ENCODE measurements at regions not wholly inside any gene's neighbourhood (a gene's known extent, or its start where the extent isn't known, plus 50 kb on each side); places are given as distances from the start of the nearest gene placed in this dataset.

GRCh38 chr1:25068316-25068715 lies 138.2 kb upstream of the RUNX3 start:
- no peak for ATAC-seq
- TF ChIP-seq ZC3H10 (CRISPR knock-in tag; IDR thresholded peaks at IDR 0.05) (no peak), ZFP30 (CRISPR knock-in tag; IDR thresholded peaks at IDR 0.05) (no peak), ZFP3 (CRISPR knock-in tag; IDR thresholded peaks at IDR 0.05) (no peak), CSDC2 (CRISPR knock-in tag; IDR thresholded peaks at IDR 0.05) (no peak), ZNF565 (CRISPR knock-in tag; conservative IDR thresholded peaks at IDR 0.05; ENCODE audit: low read depth) (no peak), TSHZ2 (CRISPR knock-in tag; IDR thresholded peaks at IDR 0.05) (no peak), PATZ1 (CRISPR knock-in tag; IDR thresholded peaks at IDR 0.05; ENCODE audit: borderline replicate concordance) (no peak), SNAI2 (CRISPR knock-in tag; IDR thresholded peaks at IDR 0.05) (no peak), PPARA (CRISPR knock-in tag; IDR thresholded peaks at IDR 0.05; ENCODE audit: borderline replicate concordance) (no peak), POU6F1 (CRISPR knock-in tag; IDR thresholded peaks at IDR 0.05; ENCODE audit: borderline replicate concordance, low read depth) (no peak), TCF4 (CRISPR knock-in tag; IDR thresholded peaks at IDR 0.05; ENCODE audit: borderline replicate concordance) (no peak), CREB5 (CRISPR knock-in tag; IDR thresholded peaks at IDR 0.05; ENCODE audit: low read depth) (no peak), BACH2 (CRISPR knock-in tag; IDR thresholded peaks at IDR 0.05; ENCODE audit: borderline replicate concordance) (no peak), TOX (CRISPR knock-in tag; IDR thresholded peaks at IDR 0.05; ENCODE audit: borderline replicate concordance) (no peak)

GRCh38 chr1:25067518-25068251 lies 137.6 kb upstream of the RUNX3 start:
- ATAC-seq, result no peak
- TF ChIP-seq ESRRG (CRISPR knock-in tag; IDR thresholded peaks at IDR 0.05), result no peak
- no peak for TF ChIP-seq ZC3H10 (CRISPR knock-in tag; IDR thresholded peaks at IDR 0.05)
- no peak for TF ChIP-seq ZFP30 (CRISPR knock-in tag; IDR thresholded peaks at IDR 0.05)
- TF ChIP-seq POU6F1 (CRISPR knock-in tag; IDR thresholded peaks at IDR 0.05; ENCODE audit: borderline replicate concordance, low read depth), result no peak
- no peak for TF ChIP-seq GLIS3 (CRISPR knock-in tag; IDR thresholded peaks at IDR 0.05)
- TF ChIP-seq PATZ1 (CRISPR knock-in tag; IDR thresholded peaks at IDR 0.05; ENCODE audit: borderline replicate concordance), result no peak
- TF ChIP-seq TSHZ2 (CRISPR knock-in tag; IDR thresholded peaks at IDR 0.05), result no peak
- TF ChIP-seq ARNTL (CRISPR knock-in tag; IDR thresholded peaks at IDR 0.05; ENCODE audit: borderline replicate concordance, low read depth), result no peak
- no peak for TF ChIP-seq ZFP3 (CRISPR knock-in tag; IDR thresholded peaks at IDR 0.05)
- no peak for TF ChIP-seq CSDC2 (CRISPR knock-in tag; IDR thresholded peaks at IDR 0.05)
- no peak for TF ChIP-seq CREB5 (CRISPR knock-in tag; IDR thresholded peaks at IDR 0.05; ENCODE audit: low read depth)
- no peak for TF ChIP-seq BACH2 (CRISPR knock-in tag; IDR thresholded peaks at IDR 0.05; ENCODE audit: borderline replicate concordance)
- no peak for TF ChIP-seq ZNF565 (CRISPR knock-in tag; conservative IDR thresholded peaks at IDR 0.05; ENCODE audit: low read depth)
- no peak for TF ChIP-seq SNAI2 (CRISPR knock-in tag; IDR thresholded peaks at IDR 0.05)
- TF ChIP-seq TOX (CRISPR knock-in tag; IDR thresholded peaks at IDR 0.05; ENCODE audit: borderline replicate concordance), result no peak
- no peak for TF ChIP-seq RARB (CRISPR knock-in tag; IDR thresholded peaks at IDR 0.05)
- TF ChIP-seq OSR1 (CRISPR knock-in tag; IDR thresholded peaks at IDR 0.05), result no peak
- TF ChIP-seq ZNF70 (CRISPR knock-in tag; IDR thresholded peaks at IDR 0.05), result no peak
